RWPE2 (cell line): ENCODE measurements at regions not wholly inside any gene's neighbourhood (a gene's known extent, or its start where the extent isn't known, plus 50 kb on each side); places are given as distances from the start of the nearest gene placed in this dataset.
A peak's percentile ranks its signal among the peaks of the same experiment; 100 is the strongest.

Source experiments
- ATAC-seq: fragments of 200-7000 bp; cut with Tn5 transposase; 3 replicates; pipeline ENCODE4 v1.9.1; 2021; ENCODE audit warnings: low read depth
- DNase-seq: peaks from one replicate; pipeline ENCODE4 v3.0.0-alpha.2; 2020; ENCODE audit warnings: low spot score
- H3K27ac ChIP-seq: fragments of 450-650 bp; 2 replicates; pipeline ENCODE4 v1.5.1; 2017; ENCODE audit warnings: mild to moderate bottlenecking; ENCODE audit not compliant: poor library complexity, severe bottlenecking
- H3K27me3 ChIP-seq: fragments of 250-450 bp; sonication (Bioruptor Pico); 2 replicates; pipeline ENCODE4 v1.5.1; 2021; ENCODE audit warnings: mild to moderate bottlenecking, moderate library complexity; ENCODE audit not compliant: insufficient read depth, poor library complexity, severe bottlenecking
- H3K36me3 ChIP-seq: fragments of 250-450 bp; sonication (Bioruptor Pico); 2 replicates; pipeline ENCODE4 v1.5.1; 2020; ENCODE audit warnings: low read depth, mild to moderate bottlenecking, moderate library complexity
- H3K4me1 ChIP-seq: fragments of 250-450 bp; sonication (Bioruptor Pico); 2 replicates; pipeline ENCODE4 v1.5.1; 2021; ENCODE audit warnings: mild to moderate bottlenecking, moderate library complexity; ENCODE audit not compliant: insufficient read depth, poor library complexity, severe bottlenecking
- H3K4me3 ChIP-seq: fragments of 250-450 bp; sonication (Bioruptor Pico); 2 replicates; pipeline ENCODE4 v1.5.1; 2021; ENCODE audit warnings: mild to moderate bottlenecking, moderate library complexity; ENCODE audit not compliant: severe bottlenecking
- H3K9me3 ChIP-seq: fragments of 250-450 bp; sonication (Bioruptor Pico); 2 replicates; pipeline ENCODE4 v1.5.1; 2021; ENCODE audit warnings: mild to moderate bottlenecking, moderate library complexity; ENCODE audit not compliant: severe bottlenecking
- TF ChIP-seq, protein P1 (sequence below): fragments of 450-650 bp; IDR thresholded peaks from one replicate; pipeline ENCODE4 v1.5.1; 2017; ENCODE audit warnings: mild to moderate bottlenecking, moderate library complexity; ENCODE audit not compliant: poor library complexity, severe bottlenecking

GRCh38 chrX:137428221-137428661 is 137.7 kb upstream of the ZIC3 start:
- Histone ChIP-seq H3K4me1 (no peaks in the 10 kb centered on the region), H3K9me3 (no peaks in the 10 kb centered on the region), H3K4me3 (peak overlapping the region; percentile 5), H3K36me3 (no peaks in the 10 kb centered on the region), H3K27ac (no peak overlapping the region), H3K27me3 (peaks cover 20% of the 10 kb centered on the region)
- ATAC-seq (no peak), DNase-seq (no peak)
- TF ChIP-seq, protein P1, sequence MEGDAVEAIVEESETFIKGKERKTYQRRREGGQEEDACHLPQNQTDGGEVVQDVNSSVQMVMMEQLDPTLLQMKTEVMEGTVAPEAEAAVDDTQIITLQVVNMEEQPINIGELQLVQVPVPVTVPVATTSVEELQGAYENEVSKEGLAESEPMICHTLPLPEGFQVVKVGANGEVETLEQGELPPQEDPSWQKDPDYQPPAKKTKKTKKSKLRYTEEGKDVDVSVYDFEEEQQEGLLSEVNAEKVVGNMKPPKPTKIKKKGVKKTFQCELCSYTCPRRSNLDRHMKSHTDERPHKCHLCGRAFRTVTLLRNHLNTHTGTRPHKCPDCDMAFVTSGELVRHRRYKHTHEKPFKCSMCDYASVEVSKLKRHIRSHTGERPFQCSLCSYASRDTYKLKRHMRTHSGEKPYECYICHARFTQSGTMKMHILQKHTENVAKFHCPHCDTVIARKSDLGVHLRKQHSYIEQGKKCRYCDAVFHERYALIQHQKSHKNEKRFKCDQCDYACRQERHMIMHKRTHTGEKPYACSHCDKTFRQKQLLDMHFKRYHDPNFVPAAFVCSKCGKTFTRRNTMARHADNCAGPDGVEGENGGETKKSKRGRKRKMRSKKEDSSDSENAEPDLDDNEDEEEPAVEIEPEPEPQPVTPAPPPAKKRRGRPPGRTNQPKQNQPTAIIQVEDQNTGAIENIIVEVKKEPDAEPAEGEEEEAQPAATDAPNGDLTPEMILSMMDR = no peak

DNA sequence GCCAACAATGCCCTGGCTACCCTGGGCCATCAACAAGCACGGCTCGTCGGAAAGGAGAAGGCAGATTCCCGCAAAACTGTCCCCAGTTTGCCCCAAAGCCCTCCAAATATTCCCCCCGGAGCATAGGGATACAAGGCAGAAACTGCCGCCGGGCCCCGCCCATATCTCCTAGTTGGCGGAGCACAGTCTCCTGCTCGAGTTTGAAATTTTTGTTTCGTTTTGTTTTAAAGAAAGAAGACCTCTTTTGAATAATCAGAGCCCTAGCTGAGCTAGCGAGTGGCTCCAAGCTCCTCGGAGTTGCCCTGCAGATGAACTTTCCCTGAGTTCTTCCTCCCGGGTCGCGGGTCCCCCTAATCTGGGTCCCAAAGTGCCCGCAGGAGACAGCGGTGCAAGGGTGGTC is 138.1 kb upstream of the ZIC3 start:
- no peaks in the 10 kb centered on the region for H3K36me3 ChIP-seq
- no peaks in the 10 kb centered on the region for H3K4me1 ChIP-seq
- no peak overlapping the region for H3K27ac ChIP-seq
- TF ChIP-seq, protein P1 = no peak
- peaks cover 20% of the 10 kb centered on the region for H3K27me3 ChIP-seq
- H3K9me3 ChIP-seq = no peaks in the 10 kb centered on the region
- peak overlapping the region; percentile 5 for H3K4me3 ChIP-seq
- DNase-seq (no peak), ATAC-seq (no peak)

- TF ChIP-seq, protein P1 = no peak
- Histone ChIP-seq H3K4me3 (no peak overlapping the region), H3K9me3 (no peaks in the 10 kb centered on the region), H3K36me3 (no peaks in the 10 kb centered on the region), H3K4me1 (no peaks in the 10 kb centered on the region), H3K27me3 (peaks cover 20% of the 10 kb centered on the region), H3K27ac (no peak overlapping the region)
- no peak for DNase-seq
- no peak for ATAC-seq
Observed at GRCh38 chrX:137427426-137427778, 138.5 kb upstream of the ZIC3 start.

DNA sequence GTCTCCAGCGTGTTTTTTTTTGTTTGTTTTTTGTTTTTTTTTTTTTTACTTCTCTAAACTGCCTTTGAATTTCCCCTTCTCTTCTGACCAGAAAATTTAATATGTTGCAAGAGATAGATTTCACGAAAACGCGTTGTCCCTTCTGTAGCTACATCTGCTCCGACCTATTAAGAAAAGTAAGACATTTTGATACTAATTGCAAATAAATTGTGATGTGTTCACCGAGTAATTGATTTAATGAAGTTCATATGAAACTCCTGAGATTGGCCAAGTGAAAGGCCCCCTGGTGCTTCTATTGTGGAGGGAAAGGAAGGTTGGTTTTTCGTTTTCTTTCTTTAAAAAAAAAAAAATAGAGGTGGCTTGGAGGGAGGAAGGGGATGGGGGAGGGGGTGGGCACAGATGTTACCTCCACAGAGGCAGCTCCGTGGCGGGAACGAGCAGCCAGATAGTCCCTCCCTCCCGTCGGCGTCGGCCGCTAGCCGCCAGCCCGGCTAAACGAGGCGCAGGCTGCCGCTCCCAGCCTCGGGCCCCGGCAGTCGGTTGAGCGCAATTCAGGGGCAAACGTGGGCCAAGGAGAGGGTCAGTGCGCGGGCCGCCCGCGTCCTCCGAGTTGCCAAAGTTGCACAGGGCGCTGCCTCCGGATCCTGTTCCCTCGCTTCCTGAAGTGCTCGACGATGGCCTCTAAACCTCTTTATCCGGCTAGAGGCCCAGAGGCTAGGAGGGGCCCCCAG is 139.1 kb upstream of the ZIC3 start:
- DNase-seq (no peak), ATAC-seq (no peak)
- no peak overlapping the region for H3K4me3 ChIP-seq
- peaks cover 20% of the 10 kb centered on the region for H3K27me3 ChIP-seq
- no peaks in the 10 kb centered on the region for H3K36me3 ChIP-seq
- no peaks in the 10 kb centered on the region for H3K4me1 ChIP-seq
- H3K9me3 ChIP-seq = no peaks in the 10 kb centered on the region
- TF ChIP-seq, protein P1 = no peak
- no peak overlapping the region for H3K27ac ChIP-seq

- peaks cover 20% of the 10 kb centered on the region for H3K27me3 ChIP-seq
- H3K4me3 ChIP-seq = no peak overlapping the region
- no peaks in the 10 kb centered on the region for H3K9me3 ChIP-seq
- ATAC-seq = no peak
- DNase-seq = no peak
- TF ChIP-seq, protein P1 = no peak
- H3K36me3 ChIP-seq = no peaks in the 10 kb centered on the region
- H3K4me1 ChIP-seq = no peaks in the 10 kb centered on the region
- no peak overlapping the region for H3K27ac ChIP-seq
Observed at GRCh38 chrX:137425986-137426385, 139.9 kb upstream of the ZIC3 start.
